ENCODE measurements at regions not wholly inside any gene's neighbourhood (a gene's known extent, or its start where the extent isn't known, plus 50 kb on each side); places are given as distances from the start of the nearest gene placed in this dataset.

DNA sequence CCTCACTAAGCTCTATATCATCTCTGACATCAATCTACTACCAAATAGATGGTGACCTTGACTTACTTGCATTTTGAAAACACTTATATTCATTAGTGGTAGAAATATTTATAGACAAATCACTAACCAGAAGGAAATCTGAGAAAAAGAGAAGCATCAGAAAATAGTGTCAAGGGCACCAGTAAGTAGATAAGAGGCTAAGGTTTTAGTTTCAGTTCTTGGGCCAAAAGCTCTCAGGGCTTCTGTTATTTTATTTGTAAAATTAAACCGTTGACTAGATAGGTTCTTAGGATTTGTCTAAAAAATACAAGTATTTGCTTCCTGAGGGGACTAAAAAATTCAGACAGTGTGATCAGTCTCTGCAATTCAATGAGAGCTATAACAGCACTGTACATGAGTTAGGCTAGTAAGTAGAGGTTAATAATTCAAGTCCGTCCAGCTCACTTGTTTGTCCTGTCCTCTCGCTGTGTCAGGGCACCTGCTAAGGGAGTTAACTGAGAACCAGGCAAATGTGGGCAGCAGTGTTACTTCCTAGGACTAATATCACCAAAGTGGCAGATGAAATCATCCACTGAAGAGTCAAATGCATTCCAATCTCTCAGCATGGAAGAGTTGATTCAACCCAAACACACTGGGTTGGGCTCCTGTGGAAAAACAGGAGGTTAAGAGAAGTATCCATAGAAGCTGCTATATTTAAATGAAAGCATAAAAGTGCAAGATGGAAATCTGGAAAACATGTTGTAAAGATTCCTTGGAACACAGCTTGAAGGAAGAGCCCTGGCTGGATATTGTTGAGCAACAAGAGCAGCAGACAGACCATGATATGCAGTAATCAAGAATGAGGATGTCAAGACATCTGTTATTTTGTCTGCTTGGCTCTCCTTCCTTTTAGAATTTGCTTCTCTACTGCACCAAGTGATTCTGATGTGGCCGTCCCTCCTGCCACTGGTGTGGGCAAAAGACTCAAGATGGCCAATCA is 134.9 kb upstream of the ZBTB20 start:
- no peak for TF ChIP-seq POLR2A (IDR thresholded peaks at IDR 0.05)
- TF ChIP-seq, protein P1, sequence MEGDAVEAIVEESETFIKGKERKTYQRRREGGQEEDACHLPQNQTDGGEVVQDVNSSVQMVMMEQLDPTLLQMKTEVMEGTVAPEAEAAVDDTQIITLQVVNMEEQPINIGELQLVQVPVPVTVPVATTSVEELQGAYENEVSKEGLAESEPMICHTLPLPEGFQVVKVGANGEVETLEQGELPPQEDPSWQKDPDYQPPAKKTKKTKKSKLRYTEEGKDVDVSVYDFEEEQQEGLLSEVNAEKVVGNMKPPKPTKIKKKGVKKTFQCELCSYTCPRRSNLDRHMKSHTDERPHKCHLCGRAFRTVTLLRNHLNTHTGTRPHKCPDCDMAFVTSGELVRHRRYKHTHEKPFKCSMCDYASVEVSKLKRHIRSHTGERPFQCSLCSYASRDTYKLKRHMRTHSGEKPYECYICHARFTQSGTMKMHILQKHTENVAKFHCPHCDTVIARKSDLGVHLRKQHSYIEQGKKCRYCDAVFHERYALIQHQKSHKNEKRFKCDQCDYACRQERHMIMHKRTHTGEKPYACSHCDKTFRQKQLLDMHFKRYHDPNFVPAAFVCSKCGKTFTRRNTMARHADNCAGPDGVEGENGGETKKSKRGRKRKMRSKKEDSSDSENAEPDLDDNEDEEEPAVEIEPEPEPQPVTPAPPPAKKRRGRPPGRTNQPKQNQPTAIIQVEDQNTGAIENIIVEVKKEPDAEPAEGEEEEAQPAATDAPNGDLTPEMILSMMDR (IDR thresholded peaks at IDR 0.05) = no peak

Data from heart left ventricle (tissue), 13 donors.